ENCODE measurements at regions not wholly inside any gene's neighbourhood (a gene's known extent, or its start where the extent isn't known, plus 50 kb on each side); places are given as distances from the start of the nearest gene placed in this dataset.
"Not testable (repeated sequence)": the region's sequence is repeated elsewhere in the genome, so short reads cannot be mapped to it uniquely, and the experiment has no call there.

- intact Hi-C loops (cut with micrococcal nuclease) = no loop called here
- no peak for DNase-seq
- H3K9me3 ChIP-seq (replicated peaks) = no peaks in the 10 kb centered on the region
- no peak for TF ChIP-seq CTCF (IDR thresholded peaks at IDR 0.05; ENCODE audit: borderline replicate concordance)
- no peaks in the 10 kb centered on the region for H3K36me3 ChIP-seq
- no peak overlapping the region for H3K4me3 ChIP-seq
- H3K4me1 ChIP-seq = peaks cover 3% of the 10 kb centered on the region
- H3K27ac ChIP-seq (replicated peaks) = no peak overlapping the region
- no peaks in the 10 kb centered on the region for H3K27me3 ChIP-seq (ENCODE audit: low read depth)
Observed at GRCh38 chr4:129823105-129823504, 727.2 kb downstream of the C4orf33 start.

GRCh38 chr4:129829373-129829772 is 733.4 kb downstream of the C4orf33 start:
- Histone ChIP-seq H3K27ac (replicated peaks) (no peak overlapping the region), H3K4me1 (no peaks in the 10 kb centered on the region), H3K27me3 (ENCODE audit: low read depth) (no peaks in the 10 kb centered on the region), H3K4me3 (no peak overlapping the region), H3K9me3 (replicated peaks) (no peaks in the 10 kb centered on the region), H3K36me3 (no peaks in the 10 kb centered on the region)
- intact Hi-C loops (cut with micrococcal nuclease) = no loop called here
- no peak for TF ChIP-seq CTCF (IDR thresholded peaks at IDR 0.05; ENCODE audit: borderline replicate concordance)
- no peak for DNase-seq

- no peak for DNase-seq
- peaks cover 6% of the 10 kb centered on the region for H3K9me3 ChIP-seq (replicated peaks)
- H3K36me3 ChIP-seq = no peaks in the 10 kb centered on the region
- H3K4me3 ChIP-seq = no peak overlapping the region
- TF ChIP-seq CTCF (IDR thresholded peaks at IDR 0.05; ENCODE audit: borderline replicate concordance) = no peak
- intact Hi-C loops (cut with micrococcal nuclease) = no loop called here
- no peaks in the 10 kb centered on the region for H3K27me3 ChIP-seq (ENCODE audit: low read depth)
- H3K4me1 ChIP-seq = no peaks in the 10 kb centered on the region
- H3K27ac ChIP-seq (replicated peaks) = no peak overlapping the region
Observed at GRCh38 chr4:129839687-129840086, 743.7 kb downstream of the C4orf33 start.

- no peaks in the 10 kb centered on the region for H3K4me1 ChIP-seq
- H3K4me3 ChIP-seq = no peak overlapping the region
- H3K36me3 ChIP-seq = no peaks in the 10 kb centered on the region
- H3K9me3 ChIP-seq (replicated peaks) = peaks cover 6% of the 10 kb centered on the region
- TF ChIP-seq CTCF (IDR thresholded peaks at IDR 0.05; ENCODE audit: borderline replicate concordance) = no peak
- intact Hi-C loops (cut with micrococcal nuclease) = no loop called here
- no peak overlapping the region for H3K27ac ChIP-seq (replicated peaks)
- no peak for DNase-seq
- H3K27me3 ChIP-seq (ENCODE audit: low read depth) = no peaks in the 10 kb centered on the region
Observed at GRCh38 chr4:129842096-129842495, 746.1 kb downstream of the C4orf33 start.

- Histone ChIP-seq H3K27ac (replicated peaks) (no peak overlapping the region), H3K4me1 (no peaks in the 10 kb centered on the region), H3K27me3 (ENCODE audit: low read depth) (no peaks in the 10 kb centered on the region), H3K36me3 (no peaks in the 10 kb centered on the region), H3K4me3 (no peak overlapping the region), H3K9me3 (replicated peaks) (no peaks in the 10 kb centered on the region)
- intact Hi-C loops (cut with micrococcal nuclease) = no loop called here
- DNase-seq = no peak
- TF ChIP-seq CTCF (IDR thresholded peaks at IDR 0.05; ENCODE audit: borderline replicate concordance) = no peak
Observed at GRCh38 chr4:129852434-129852833, 756.5 kb downstream of the C4orf33 start.

- H3K27ac ChIP-seq (replicated peaks); H3K4me3 ChIP-seq; H3K36me3 ChIP-seq; H3K9me3 ChIP-seq (replicated peaks); H3K4me1 ChIP-seq; H3K27me3 ChIP-seq (ENCODE audit: low read depth); intact Hi-C loops (cut with micrococcal nuclease); DNase-seq: not testable (repeated sequence)
Observed at GRCh38 chr4:129853685-129854467, 757.9 kb downstream of the C4orf33 start.

Data from left ventricle myocardium inferior (tissue), 1 donor.